ENCODE measurements at regions not wholly inside any gene's neighbourhood (a gene's known extent, or its start where the extent isn't known, plus 50 kb on each side); places are given as distances from the start of the nearest gene placed in this dataset.

DNA sequence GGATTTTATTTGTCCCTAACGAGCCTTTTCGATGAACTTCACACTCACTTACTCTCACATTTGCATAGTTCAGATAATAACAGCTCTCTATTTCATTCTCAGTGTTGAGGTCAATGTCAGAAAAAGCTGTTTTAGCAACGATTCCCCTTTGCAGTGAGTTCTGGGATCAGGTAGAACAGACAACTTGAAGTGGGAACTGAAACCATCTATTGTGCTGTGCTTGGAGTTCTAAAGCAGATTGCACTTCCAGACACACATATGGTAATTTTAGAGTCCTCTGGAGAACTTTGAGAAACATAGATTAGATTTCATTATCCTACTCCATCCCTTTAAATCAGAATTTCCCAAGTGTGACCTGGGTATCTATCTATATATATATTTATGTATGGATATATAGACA lies 124.6 kb upstream of the BLID start:
- POLR2A ChIA-PET, result no interaction called here
- ATAC-seq, result no peak
- no peak for FAIRE-seq
- 52% methylated on average over 3 of the region's 3 CpGs for WGBS (ENCODE audit: missing lambda C conversion rate)
- DNase-seq (ENCODE audit: low read depth in 1 of 2, low spot score in 1 of 2), result no peak
- H3K27ac ChIP-seq, result no peak overlapping the region
- TF ChIP-seq, protein P1, sequence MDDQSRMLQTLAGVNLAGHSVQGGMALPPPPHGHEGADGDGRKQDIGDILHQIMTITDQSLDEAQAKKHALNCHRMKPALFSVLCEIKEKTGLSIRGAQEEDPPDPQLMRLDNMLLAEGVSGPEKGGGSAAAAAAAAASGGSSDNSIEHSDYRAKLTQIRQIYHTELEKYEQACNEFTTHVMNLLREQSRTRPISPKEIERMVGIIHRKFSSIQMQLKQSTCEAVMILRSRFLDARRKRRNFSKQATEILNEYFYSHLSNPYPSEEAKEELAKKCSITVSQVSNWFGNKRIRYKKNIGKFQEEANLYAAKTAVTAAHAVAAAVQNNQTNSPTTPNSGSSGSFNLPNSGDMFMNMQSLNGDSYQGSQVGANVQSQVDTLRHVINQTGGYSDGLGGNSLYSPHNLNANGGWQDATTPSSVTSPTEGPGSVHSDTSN (IDR thresholded peaks at IDR 0.05), result no peak
- TF ChIP-seq HEYL (CRISPR knock-in tag; IDR thresholded peaks at IDR 0.05), result no peak
- TF ChIP-seq, protein P2, sequence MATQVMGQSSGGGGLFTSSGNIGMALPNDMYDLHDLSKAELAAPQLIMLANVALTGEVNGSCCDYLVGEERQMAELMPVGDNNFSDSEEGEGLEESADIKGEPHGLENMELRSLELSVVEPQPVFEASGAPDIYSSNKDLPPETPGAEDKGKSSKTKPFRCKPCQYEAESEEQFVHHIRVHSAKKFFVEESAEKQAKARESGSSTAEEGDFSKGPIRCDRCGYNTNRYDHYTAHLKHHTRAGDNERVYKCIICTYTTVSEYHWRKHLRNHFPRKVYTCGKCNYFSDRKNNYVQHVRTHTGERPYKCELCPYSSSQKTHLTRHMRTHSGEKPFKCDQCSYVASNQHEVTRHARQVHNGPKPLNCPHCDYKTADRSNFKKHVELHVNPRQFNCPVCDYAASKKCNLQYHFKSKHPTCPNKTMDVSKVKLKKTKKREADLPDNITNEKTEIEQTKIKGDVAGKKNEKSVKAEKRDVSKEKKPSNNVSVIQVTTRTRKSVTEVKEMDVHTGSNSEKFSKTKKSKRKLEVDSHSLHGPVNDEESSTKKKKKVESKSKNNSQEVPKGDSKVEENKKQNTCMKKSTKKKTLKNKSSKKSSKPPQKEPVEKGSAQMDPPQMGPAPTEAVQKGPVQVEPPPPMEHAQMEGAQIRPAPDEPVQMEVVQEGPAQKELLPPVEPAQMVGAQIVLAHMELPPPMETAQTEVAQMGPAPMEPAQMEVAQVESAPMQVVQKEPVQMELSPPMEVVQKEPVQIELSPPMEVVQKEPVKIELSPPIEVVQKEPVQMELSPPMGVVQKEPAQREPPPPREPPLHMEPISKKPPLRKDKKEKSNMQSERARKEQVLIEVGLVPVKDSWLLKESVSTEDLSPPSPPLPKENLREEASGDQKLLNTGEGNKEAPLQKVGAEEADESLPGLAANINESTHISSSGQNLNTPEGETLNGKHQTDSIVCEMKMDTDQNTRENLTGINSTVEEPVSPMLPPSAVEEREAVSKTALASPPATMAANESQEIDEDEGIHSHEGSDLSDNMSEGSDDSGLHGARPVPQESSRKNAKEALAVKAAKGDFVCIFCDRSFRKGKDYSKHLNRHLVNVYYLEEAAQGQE (IDR thresholded peaks at IDR 0.05), result no peak
- TF ChIP-seq POLR2AphosphoS2 (conservative IDR thresholded peaks at IDR 0.05; ENCODE audit: low read length), result no peak
- no peak overlapping the region for H3K4me2 ChIP-seq
- H3K4me1 ChIP-seq, result 0 out of 3 replicates have a peak, but pooled peaks cover 3% of the 10 kb centered on the region
- CTCF ChIA-PET, result interaction anchor here (1.4 kb wide), 1 partner anchor 265 kb away, joined by 3 read pairs; no protein-coding TSS in a partner anchor
- H3K9me3 ChIP-seq, result no peaks in the 10 kb centered on the region
- H3K4me3 ChIP-seq, result no peak overlapping the region

DNA sequence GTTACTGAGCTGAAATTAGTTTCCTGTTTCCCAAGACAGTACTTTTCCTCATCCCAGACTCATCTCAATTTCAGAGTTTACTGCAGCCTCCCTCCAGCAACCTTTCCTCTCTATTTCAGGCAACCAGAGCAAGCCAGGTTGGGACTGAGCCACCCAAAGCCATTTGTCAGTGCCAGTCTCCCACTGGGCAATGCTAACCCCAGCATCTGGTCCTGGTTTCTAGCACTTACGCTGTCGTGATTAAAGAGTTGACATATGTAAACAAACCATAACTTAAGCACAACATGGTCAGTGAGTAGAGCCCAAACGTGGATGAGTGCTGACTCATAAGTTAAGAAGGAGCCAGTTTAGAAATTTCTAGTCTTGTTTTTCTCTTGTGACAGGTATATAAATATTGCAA lies 119.6 kb upstream of the BLID start:
- Histone ChIP-seq H3K9me3 (no peaks in the 10 kb centered on the region), H3K4me1 (0 out of 3 replicates have a peak, but pooled peaks cover 6% of the 10 kb centered on the region), H3K27ac (no peak overlapping the region), H3K4me3 (no peak overlapping the region), H3K4me2 (no peak overlapping the region)
- DNase-seq (ENCODE audit: low read depth in 1 of 2, low spot score in 1 of 2), result peak in 1 of 2 experiments; percentile 24
- no peak for FAIRE-seq
- 7% methylated on average over 3 of the region's 3 CpGs for WGBS (ENCODE audit: missing lambda C conversion rate)
- CTCF ChIA-PET, result interaction anchor here (0.6 to 1.2 kb wide), 2 partner anchors 18 to 34 kb away, joined by 3 read pairs; no protein-coding TSS in a partner anchor
- POLR2A ChIA-PET, result no interaction called here
- ATAC-seq, result no peak; a peak in 1 of 6 replicates
- TF ChIP-seq RCOR1 (IDR thresholded peaks at IDR 0.05; ENCODE audit: low read depth, low read length) (no peak), MAZ (IDR thresholded peaks at IDR 0.05; ENCODE audit: borderline replicate concordance, low read depth, low read length) (no peak), FOSL2 (IDR thresholded peaks at IDR 0.05) (no peak), FOSL2 (CRISPR knock-in tag; IDR thresholded peaks at IDR 0.05) (no peak), EHF (CRISPR knock-in tag; IDR thresholded peaks at IDR 0.05) (no peak), RNF2 (IDR thresholded peaks at IDR 0.05; ENCODE audit: borderline replicate concordance, low read depth) (no peak), KDM5A (IDR thresholded peaks at IDR 0.05) (no peak), RFX5 (IDR thresholded peaks at IDR 0.05) (no peak), CHD4 (IDR thresholded peaks at IDR 0.05; ENCODE audit: borderline replicate concordance) (no peak), PHF8 (IDR thresholded peaks at IDR 0.05; ENCODE audit: borderline replicate concordance, low read depth) (no peak), HOXB13 (CRISPR knock-in tag; IDR thresholded peaks at IDR 0.05; ENCODE audit: low read depth) (no peak), MAFK (IDR thresholded peaks at IDR 0.05; ENCODE audit: partially characterized antibody) (no peak), EP300 (IDR thresholded peaks at IDR 0.05) (no peak)
- TF ChIP-seq, protein P3, sequence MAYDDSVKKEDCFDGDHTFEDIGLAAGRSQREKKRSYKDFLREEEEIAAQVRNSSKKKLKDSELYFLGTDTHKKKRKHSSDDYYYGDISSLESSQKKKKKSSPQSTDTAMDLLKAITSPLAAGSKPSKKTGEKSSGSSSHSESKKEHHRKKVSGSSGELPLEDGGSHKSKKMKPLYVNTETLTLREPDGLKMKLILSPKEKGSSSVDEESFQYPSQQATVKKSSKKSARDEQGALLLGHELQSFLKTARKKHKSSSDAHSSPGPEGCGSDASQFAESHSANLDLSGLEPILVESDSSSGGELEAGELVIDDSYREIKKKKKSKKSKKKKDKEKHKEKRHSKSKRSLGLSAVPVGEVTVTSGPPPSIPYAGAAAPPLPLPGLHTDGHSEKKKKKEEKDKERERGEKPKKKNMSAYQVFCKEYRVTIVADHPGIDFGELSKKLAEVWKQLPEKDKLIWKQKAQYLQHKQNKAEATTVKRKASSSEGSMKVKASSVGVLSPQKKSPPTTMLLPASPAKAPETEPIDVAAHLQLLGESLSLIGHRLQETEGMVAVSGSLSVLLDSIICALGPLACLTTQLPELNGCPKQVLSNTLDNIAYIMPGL (CRISPR knock-in tag; IDR thresholded peaks at IDR 0.05; ENCODE audit: borderline replicate concordance), result no peak
- TF ChIP-seq, protein P4, sequence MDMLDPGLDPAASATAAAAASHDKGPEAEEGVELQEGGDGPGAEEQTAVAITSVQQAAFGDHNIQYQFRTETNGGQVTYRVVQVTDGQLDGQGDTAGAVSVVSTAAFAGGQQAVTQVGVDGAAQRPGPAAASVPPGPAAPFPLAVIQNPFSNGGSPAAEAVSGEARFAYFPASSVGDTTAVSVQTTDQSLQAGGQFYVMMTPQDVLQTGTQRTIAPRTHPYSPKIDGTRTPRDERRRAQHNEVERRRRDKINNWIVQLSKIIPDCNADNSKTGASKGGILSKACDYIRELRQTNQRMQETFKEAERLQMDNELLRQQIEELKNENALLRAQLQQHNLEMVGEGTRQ (IDR thresholded peaks at IDR 0.05), result no peak

All from A549 (cell line).